Vagina (tissue), 2 donors: ENCODE measurements at regions not wholly inside any gene's neighbourhood (a gene's known extent, or its start where the extent isn't known, plus 50 kb on each side); places are given as distances from the start of the nearest gene placed in this dataset.

Experiments used
- POLR2A ChIP-seq, 2 donors: fragments of 450-650 bp; IDR thresholded peaks; one replicate each; pipeline ENCODE4 v1.6.1; 2017; ENCODE audit warnings: antibody characterized with exemption in 2 of 2, mild to moderate bottlenecking in 2 of 2, moderate library complexity in 2 of 2
- POLR2AphosphoS5 ChIP-seq, 2 donors: sonication (generic); formaldehyde crosslinking; IDR thresholded peaks; one replicate each; pipeline ENCODE4 v1.9.0; 2017; ENCODE audit warnings: antibody characterized with exemption in 2 of 2, mild to moderate bottlenecking in 2 of 2, low read depth in 1 of 2; ENCODE audit not compliant: insufficient read depth in 1 of 2
- TF ChIP-seq, protein P1 (sequence below), 3 experiments: fragments of 450-650 bp in 2 of 3; fragments of 200-600 bp in 1 of 3; sonication (generic) in 1 of 3; IDR thresholded peaks; one replicate each; pipeline ENCODE4 v1.5.1; 2017 to 2019; ENCODE audit warnings: antibody characterized with exemption in 3 of 3, mild to moderate bottlenecking in 2 of 3, moderate library complexity in 2 of 3

DNA sequence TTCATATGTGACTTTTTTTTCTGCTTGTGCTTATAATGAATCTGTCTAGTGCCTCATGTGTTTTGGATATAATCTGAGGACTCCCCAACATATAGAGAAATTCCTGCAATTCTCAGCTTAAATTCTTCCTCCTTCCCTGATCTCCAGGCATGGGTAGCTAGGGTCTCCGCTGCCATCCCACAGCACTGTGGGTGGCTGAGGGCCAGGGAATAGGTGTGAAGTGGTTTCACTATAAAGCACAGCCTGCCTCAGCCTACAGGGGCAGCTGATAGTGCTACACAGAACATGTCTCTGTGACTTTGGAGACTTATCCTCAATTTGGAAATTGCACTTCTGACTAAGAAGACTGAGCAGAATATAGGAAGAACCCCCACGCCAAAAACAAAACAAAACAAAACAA, 137.3 kb upstream of the NABP1 start:
- TF ChIP-seq, protein P1, sequence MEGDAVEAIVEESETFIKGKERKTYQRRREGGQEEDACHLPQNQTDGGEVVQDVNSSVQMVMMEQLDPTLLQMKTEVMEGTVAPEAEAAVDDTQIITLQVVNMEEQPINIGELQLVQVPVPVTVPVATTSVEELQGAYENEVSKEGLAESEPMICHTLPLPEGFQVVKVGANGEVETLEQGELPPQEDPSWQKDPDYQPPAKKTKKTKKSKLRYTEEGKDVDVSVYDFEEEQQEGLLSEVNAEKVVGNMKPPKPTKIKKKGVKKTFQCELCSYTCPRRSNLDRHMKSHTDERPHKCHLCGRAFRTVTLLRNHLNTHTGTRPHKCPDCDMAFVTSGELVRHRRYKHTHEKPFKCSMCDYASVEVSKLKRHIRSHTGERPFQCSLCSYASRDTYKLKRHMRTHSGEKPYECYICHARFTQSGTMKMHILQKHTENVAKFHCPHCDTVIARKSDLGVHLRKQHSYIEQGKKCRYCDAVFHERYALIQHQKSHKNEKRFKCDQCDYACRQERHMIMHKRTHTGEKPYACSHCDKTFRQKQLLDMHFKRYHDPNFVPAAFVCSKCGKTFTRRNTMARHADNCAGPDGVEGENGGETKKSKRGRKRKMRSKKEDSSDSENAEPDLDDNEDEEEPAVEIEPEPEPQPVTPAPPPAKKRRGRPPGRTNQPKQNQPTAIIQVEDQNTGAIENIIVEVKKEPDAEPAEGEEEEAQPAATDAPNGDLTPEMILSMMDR (IDR thresholded peaks at IDR 0.05): no peak
- no peak for TF ChIP-seq POLR2A (IDR thresholded peaks at IDR 0.05)
- no peak for TF ChIP-seq POLR2AphosphoS5 (IDR thresholded peaks at IDR 0.05; ENCODE audit: insufficient read depth in 1 of 2, low read depth in 1 of 2)
